HFFc6 (cell line): ENCODE measurements at regions not wholly inside any gene's neighbourhood (a gene's known extent, or its start where the extent isn't known, plus 50 kb on each side); places are given as distances from the start of the nearest gene placed in this dataset.

Experiments
- DNase-seq: peaks from one replicate; pipeline ENCODE4 v3.0.0-alpha.2; 2018
- H3K27ac Mint-ChIP-seq: 2 replicates; pipeline ENCODE4 v1.8.0; 2020; ENCODE audit warnings: mild to moderate bottlenecking, mixed read lengths
- H3K27me3 Mint-ChIP-seq: 2 replicates; pipeline ENCODE4 v1.8.0; 2021; ENCODE audit warnings: mild to moderate bottlenecking, moderate library complexity, mixed read lengths; ENCODE audit not compliant: insufficient read depth
- H3K36me3 Mint-ChIP-seq: 2 replicates; pipeline ENCODE4 v1.8.0; 2021; ENCODE audit warnings: low read depth, mixed read lengths
- H3K4me1 Mint-ChIP-seq: 2 replicates; pipeline ENCODE4 v1.8.0; 2020; ENCODE audit warnings: low read depth, mixed read lengths
- H3K4me3 Mint-ChIP-seq: 2 replicates; pipeline ENCODE4 v1.8.0; 2020; ENCODE audit warnings: mild to moderate bottlenecking, moderate library complexity, mixed read lengths
- H3K9me3 Mint-ChIP-seq: 2 replicates; pipeline ENCODE4 v1.8.0; 2020; ENCODE audit warnings: mild to moderate bottlenecking, mixed read lengths
- TF ChIP-seq, protein P1 (sequence below): fragments of 200-600 bp; sonication (generic); IDR thresholded peaks from 2 replicates; pipeline ENCODE4 v1.5.0; 2021; ENCODE audit warnings: antibody characterized with exemption, mild to moderate bottlenecking

- Mint-ChIP-seq H3K27me3 (no peaks in the 10 kb centered on the region; the same call in 1 of the 2 replicates), H3K9me3 (peaks cover 43% of the 10 kb centered on the region), H3K27ac (no peak overlapping the region), H3K36me3 (peaks cover 8% of the 10 kb centered on the region), H3K4me3 (no peak overlapping the region), H3K4me1 (no peaks in the 10 kb centered on the region)
- DNase-seq: no peak
- TF ChIP-seq, protein P1, sequence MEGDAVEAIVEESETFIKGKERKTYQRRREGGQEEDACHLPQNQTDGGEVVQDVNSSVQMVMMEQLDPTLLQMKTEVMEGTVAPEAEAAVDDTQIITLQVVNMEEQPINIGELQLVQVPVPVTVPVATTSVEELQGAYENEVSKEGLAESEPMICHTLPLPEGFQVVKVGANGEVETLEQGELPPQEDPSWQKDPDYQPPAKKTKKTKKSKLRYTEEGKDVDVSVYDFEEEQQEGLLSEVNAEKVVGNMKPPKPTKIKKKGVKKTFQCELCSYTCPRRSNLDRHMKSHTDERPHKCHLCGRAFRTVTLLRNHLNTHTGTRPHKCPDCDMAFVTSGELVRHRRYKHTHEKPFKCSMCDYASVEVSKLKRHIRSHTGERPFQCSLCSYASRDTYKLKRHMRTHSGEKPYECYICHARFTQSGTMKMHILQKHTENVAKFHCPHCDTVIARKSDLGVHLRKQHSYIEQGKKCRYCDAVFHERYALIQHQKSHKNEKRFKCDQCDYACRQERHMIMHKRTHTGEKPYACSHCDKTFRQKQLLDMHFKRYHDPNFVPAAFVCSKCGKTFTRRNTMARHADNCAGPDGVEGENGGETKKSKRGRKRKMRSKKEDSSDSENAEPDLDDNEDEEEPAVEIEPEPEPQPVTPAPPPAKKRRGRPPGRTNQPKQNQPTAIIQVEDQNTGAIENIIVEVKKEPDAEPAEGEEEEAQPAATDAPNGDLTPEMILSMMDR: no peak
Observed at GRCh38 chr18:78764544-78764943, 215.1 kb upstream of the SALL3 start.

DNA sequence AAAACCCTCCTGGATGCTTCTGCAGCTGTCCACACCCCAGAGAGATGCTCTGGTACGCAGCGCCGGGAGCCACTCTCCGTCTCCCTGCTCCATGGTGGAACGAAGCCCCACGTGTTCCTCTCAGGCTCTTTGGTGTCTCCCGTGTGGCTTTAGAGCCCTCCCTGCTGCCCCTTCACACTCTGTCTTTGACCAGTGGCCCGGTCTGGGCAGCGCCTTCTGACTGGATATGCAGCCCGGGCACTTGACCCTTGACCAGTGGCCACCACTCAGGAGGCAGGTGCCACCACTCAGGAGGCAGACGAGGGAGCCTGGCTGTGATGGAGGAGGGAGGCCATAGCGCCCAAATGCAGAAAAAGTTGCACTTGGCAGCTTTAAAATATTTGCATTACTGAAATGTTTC lies 214.5 kb upstream of the SALL3 start:
- Mint-ChIP-seq H3K27ac (no peak overlapping the region), H3K9me3 (peaks cover 46% of the 10 kb centered on the region), H3K27me3 (no peaks in the 10 kb centered on the region; the same call in 1 of the 2 replicates), H3K4me1 (no peaks in the 10 kb centered on the region), H3K4me3 (no peak overlapping the region), H3K36me3 (peaks cover 8% of the 10 kb centered on the region)
- TF ChIP-seq, protein P1: no peak
- DNase-seq: no peak

- TF ChIP-seq, protein P1: no peak
- no peaks in the 10 kb centered on the region; the same call in 1 of the 2 replicates for H3K27me3 Mint-ChIP-seq
- H3K4me1 Mint-ChIP-seq: no peaks in the 10 kb centered on the region
- H3K9me3 Mint-ChIP-seq: peaks cover 40% of the 10 kb centered on the region
- DNase-seq: no peak
- no peak overlapping the region for H3K27ac Mint-ChIP-seq
- peaks cover 8% of the 10 kb centered on the region for H3K36me3 Mint-ChIP-seq
- H3K4me3 Mint-ChIP-seq: no peak overlapping the region
Observed at GRCh38 chr18:78765637-78766281, 213.9 kb upstream of the SALL3 start.

DNA sequence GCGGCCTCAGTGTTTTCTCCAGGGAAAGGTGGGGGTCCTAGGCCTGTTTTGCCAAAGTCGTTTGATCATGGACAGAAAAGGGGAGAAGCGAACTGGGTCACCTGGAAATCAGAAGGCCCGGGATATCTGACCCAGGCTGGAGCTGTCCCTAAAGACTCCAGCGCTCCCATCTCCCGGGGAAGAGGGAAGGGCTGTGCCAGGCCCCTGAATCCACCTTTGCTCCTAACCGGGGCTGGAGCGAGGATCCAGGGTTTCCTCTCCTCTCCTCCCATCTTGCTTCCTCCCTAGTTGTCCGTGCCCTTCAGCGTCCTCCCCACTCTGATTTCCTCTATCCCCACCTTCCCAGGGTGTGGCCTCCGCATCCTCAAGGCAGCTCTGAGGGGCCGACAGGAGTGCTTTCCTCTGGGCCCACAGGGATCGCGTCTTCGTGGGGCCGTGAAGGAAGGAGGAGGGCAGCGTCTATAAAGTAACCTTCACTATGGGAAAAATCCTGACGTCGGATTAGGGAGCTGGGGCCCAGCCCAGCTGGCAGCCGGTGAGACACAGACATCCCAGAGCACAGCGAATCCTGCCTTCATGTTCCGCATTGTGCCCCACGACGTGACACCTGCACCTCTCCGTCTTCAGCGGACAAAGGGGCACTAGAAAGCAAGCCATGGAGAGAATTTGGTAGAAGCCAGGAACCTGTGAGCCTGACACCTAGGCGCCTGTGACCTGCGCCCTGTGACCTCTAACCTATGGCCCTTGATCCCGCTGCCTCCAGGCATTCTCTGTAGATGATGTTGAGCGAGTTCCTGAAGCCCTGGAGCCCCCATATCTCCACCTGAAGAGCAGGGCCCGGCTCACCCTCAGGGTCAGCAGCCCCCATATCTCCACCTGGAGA lies 212.7 kb upstream of the SALL3 start:
- DNase-seq: no peak
- Mint-ChIP-seq H3K9me3 (peaks cover 47% of the 10 kb centered on the region), H3K36me3 (peaks cover 9% of the 10 kb centered on the region), H3K4me1 (no peaks in the 10 kb centered on the region), H3K27ac (no peak overlapping the region), H3K27me3 (peaks cover 2% of the 10 kb centered on the region; the same call in 1 of the 2 replicates), H3K4me3 (no peak overlapping the region)
- TF ChIP-seq, protein P1: no peak

GRCh38 chr18:78767648-78768071 lies 212.0 kb upstream of the SALL3 start:
- peaks cover 2% of the 10 kb centered on the region for H3K27me3 Mint-ChIP-seq
- no peak overlapping the region for H3K4me3 Mint-ChIP-seq
- H3K36me3 Mint-ChIP-seq: peaks cover 12% of the 10 kb centered on the region
- peaks cover 48% of the 10 kb centered on the region for H3K9me3 Mint-ChIP-seq
- TF ChIP-seq, protein P1: no peak
- H3K27ac Mint-ChIP-seq: no peak overlapping the region
- no peak for DNase-seq
- H3K4me1 Mint-ChIP-seq: no peaks in the 10 kb centered on the region
